GM23338 (cell line): ENCODE measurements at regions not wholly inside any gene's neighbourhood (a gene's known extent, or its start where the extent isn't known, plus 50 kb on each side); places are given as distances from the start of the nearest gene placed in this dataset.

ENCODE experiments used
- ATAC-seq: fragments of 200-7000 bp; cut with Tn5 transposase; 3 replicates; pipeline ENCODE4 v1.9.1; 2020
- DNase-seq: peaks from one replicate; pipeline ENCODE4 v3.0.0-alpha.2; 2015; ENCODE audit warnings: low spot score
- H2AFZ ChIP-seq: fragments of 200-600 bp; sonication (generic); 2 replicates; pipeline ENCODE4 v1.8.0; 2016; ENCODE audit warnings: antibody characterized with exemption, mild to moderate bottlenecking, moderate library complexity
- H3F3A ChIP-seq: fragments of 200-600 bp; sonication (generic); replicated peaks from 2 replicates; pipeline ENCODE4 v1.8.0; 2017; ENCODE audit warnings: antibody characterized with exemption, mixed run types, low read depth
- H3K27ac ChIP-seq: fragments of 200-600 bp; sonication (generic); 2 replicates; pipeline ENCODE4 v1.6.1; 2016; ENCODE audit warnings: low read depth
- H3K27me3 ChIP-seq: fragments of 200-600 bp; sonication (generic); 2 replicates; pipeline ENCODE4 v1.8.0; 2016; ENCODE audit warnings: mild to moderate bottlenecking, mixed run types, moderate library complexity; ENCODE audit not compliant: insufficient read depth
- H3K36me3 ChIP-seq: fragments of 200-600 bp; sonication (generic); 2 replicates; pipeline ENCODE4 v1.8.0; 2016; ENCODE audit warnings: mild to moderate bottlenecking; ENCODE audit not compliant: insufficient read depth
- H3K4me1 ChIP-seq: fragments of 200-600 bp; sonication (generic); 2 replicates; pipeline ENCODE4 v1.8.0; 2016; ENCODE audit warnings: mild to moderate bottlenecking, moderate library complexity; ENCODE audit not compliant: insufficient read depth
- H3K4me2 ChIP-seq: fragments of 200-600 bp; sonication (generic); 2 replicates; pipeline ENCODE4 v1.7.1; 2017; ENCODE audit warnings: mixed run types
- H3K4me3 ChIP-seq: fragments of 200-600 bp; sonication (generic); 2 replicates; pipeline ENCODE4 v1.6.1; 2016; ENCODE audit warnings: mixed run types
- H3K79me2 ChIP-seq: fragments of 200-600 bp; sonication (generic); replicated peaks from 2 replicates; pipeline ENCODE4 v1.8.0; 2017; ENCODE audit warnings: mild to moderate bottlenecking; ENCODE audit not compliant: insufficient read depth
- H3K9me2 ChIP-seq: fragments of 200-600 bp; sonication (generic); 2 replicates; pipeline ENCODE4 v1.8.0; 2017; ENCODE audit not compliant: insufficient read depth
- H4K20me1 ChIP-seq: fragments of 200-600 bp; sonication (generic); replicated peaks from 2 replicates; pipeline ENCODE4 v1.8.0; 2017; ENCODE audit warnings: mild to moderate bottlenecking; ENCODE audit not compliant: insufficient read depth
- H3K27ac Mint-ChIP-seq: 2 replicates; pipeline ENCODE4 v1.8.0; 2020; ENCODE audit warnings: inconsistent platforms, mild to moderate bottlenecking, moderate library complexity, mixed read lengths
- H3K27me3 Mint-ChIP-seq: 3 replicates; pipeline ENCODE4 v1.8.0; 2022; ENCODE audit warnings: low read depth, mild to moderate bottlenecking, moderate library complexity, mixed read lengths, inconsistent platforms; ENCODE audit not compliant: insufficient read depth, poor library complexity
- H3K36me3 Mint-ChIP-seq: 3 replicates; pipeline ENCODE4 v1.8.0; 2021; ENCODE audit warnings: low read depth, mild to moderate bottlenecking, inconsistent platforms, moderate library complexity, mixed read lengths
- H3K4me1 Mint-ChIP-seq: 3 replicates; pipeline ENCODE4 v1.8.0; 2020; ENCODE audit warnings: mild to moderate bottlenecking, inconsistent platforms, mixed read lengths
- H3K4me3 Mint-ChIP-seq: 3 replicates; pipeline ENCODE4 v1.8.0; 2021; ENCODE audit warnings: moderate library complexity, mild to moderate bottlenecking, inconsistent platforms, mixed read lengths
- H3K9me3 Mint-ChIP-seq: 3 replicates; pipeline ENCODE4 v1.8.0; 2020; ENCODE audit warnings: moderate library complexity, mild to moderate bottlenecking, inconsistent platforms, mixed read lengths
- CREB1 ChIP-seq: fragments of 250-450 bp; sonication (Bioruptor Pico); IDR thresholded peaks from 2 replicates; pipeline ENCODE4 v1.5.0; 2020; ENCODE audit warnings: low read depth, mild to moderate bottlenecking, moderate library complexity
- CTCF ChIP-seq, 2 experiments: fragments of 200-600 bp in 1 of 2; sonication (generic) in 1 of 2; conservative IDR thresholded peaks; 2 replicates each; pipeline versions ENCODE4 v1.5.1 to v1.6.1; 2016 to 2017; ENCODE audit warnings: antibody characterized with exemption in 2 of 2, low read depth in 2 of 2, mild to moderate bottlenecking in 2 of 2, moderate library complexity in 1 of 2
- ETS1 ChIP-seq: IDR thresholded peaks from 2 replicates; pipeline ENCODE4 v1.6.1; 2016; ENCODE audit warnings: antibody characterized with exemption
- EZH2phosphoT487 ChIP-seq: fragments of 200-600 bp; sonication (generic); IDR thresholded peaks from one replicate; pipeline ENCODE4 v1.8.1; 2018; ENCODE audit warnings: antibody characterized with exemption; ENCODE audit not compliant: unreplicated experiment
- JUNB ChIP-seq: IDR thresholded peaks from one replicate; pipeline ENCODE4 v1.6.1; 2016; ENCODE audit warnings: antibody characterized with exemption; ENCODE audit not compliant: unreplicated experiment
- NANOG ChIP-seq: IDR thresholded peaks from 2 replicates; pipeline ENCODE4 v1.6.1; 2016; ENCODE audit warnings: antibody characterized with exemption, borderline replicate concordance
- POLR2AphosphoS5 ChIP-seq: IDR thresholded peaks from 2 replicates; pipeline ENCODE4 v1.6.1; 2016; ENCODE audit warnings: antibody characterized with exemption, low read depth
- REST ChIP-seq: IDR thresholded peaks from one replicate; pipeline ENCODE4 v1.6.1; 2018; ENCODE audit warnings: antibody characterized with exemption; ENCODE audit not compliant: unreplicated experiment
- STAT1 ChIP-seq: IDR thresholded peaks from one replicate; pipeline ENCODE4 v1.6.1; 2016; ENCODE audit warnings: antibody characterized with exemption; ENCODE audit not compliant: unreplicated experiment
- ZNF331 ChIP-seq: fragments of 250-450 bp; sonication (Bioruptor Pico); IDR thresholded peaks from 2 replicates; pipeline ENCODE4 v1.5.0; 2020; ENCODE audit warnings: low read depth, mild to moderate bottlenecking, moderate library complexity

- TF ChIP-seq REST = no peak
- no peak for TF ChIP-seq POLR2AphosphoS5
- no peak for TF ChIP-seq NANOG
- no peak for TF ChIP-seq CREB1 (CRISPR knock-in tag)
- no peak for TF ChIP-seq CTCF (conservative IDR thresholded peaks at IDR 0.05; ENCODE audit: low read depth in 2 of 2)
- no peak for TF ChIP-seq JUNB
These were observed 504.7 kb downstream of the PLCL1 start (continued) for GRCh38 chr2:198309081-198309480.

GRCh38 chr2:198308368-198308767 is 504.0 kb downstream of the PLCL1 start:
- no peak overlapping the region for H3K4me2 ChIP-seq
- peaks cover 7% of the 10 kb centered on the region; the same call in 1 of the 2 replicates for H3K4me1 ChIP-seq
- peaks cover 3% of the 10 kb centered on the region; the same call in 2 of the 3 replicates for H3K9me3 Mint-ChIP-seq
- H3K4me3 Mint-ChIP-seq = no peak overlapping the region
- H3K27me3 Mint-ChIP-seq = peaks cover 3% of the 10 kb centered on the region
- H3K27ac ChIP-seq = no peak overlapping the region
- ATAC-seq (no peak), DNase-seq (no peak)
- H4K20me1 ChIP-seq = no peaks in the 10 kb centered on the region
- H3F3A ChIP-seq = no peaks in the 10 kb centered on the region
- H3K36me3 Mint-ChIP-seq = peaks cover 2% of the 10 kb centered on the region; the same call in 2 of the 3 replicates
- peaks cover 13% of the 10 kb centered on the region for H3K4me1 Mint-ChIP-seq
- H3K27ac Mint-ChIP-seq = no peak overlapping the region
- no peak overlapping the region for H2AFZ ChIP-seq
- H3K9me2 ChIP-seq = 0 out of 2 replicates have a peak, but pooled peaks cover 6% of the 10 kb centered on the region
- no peaks in the 10 kb centered on the region for H3K79me2 ChIP-seq
- H3K36me3 ChIP-seq = no peaks in the 10 kb centered on the region
- no peaks in the 10 kb centered on the region for H3K27me3 ChIP-seq
- H3K4me3 ChIP-seq = no peak overlapping the region
- TF ChIP-seq POLR2AphosphoS5 = no peak
- TF ChIP-seq CREB1 (CRISPR knock-in tag) = no peak
- TF ChIP-seq ETS1 = no peak
- TF ChIP-seq ZNF331 (CRISPR knock-in tag) = no peak
- TF ChIP-seq STAT1 = no peak
- no peak for TF ChIP-seq EZH2phosphoT487
- TF ChIP-seq CTCF (conservative IDR thresholded peaks at IDR 0.05; ENCODE audit: low read depth in 2 of 2) = no peak
- no peak for TF ChIP-seq REST
